Neural cell (in vitro differentiated cells): ENCODE measurements at regions not wholly inside any gene's neighbourhood (a gene's known extent, or its start where the extent isn't known, plus 50 kb on each side); places are given as distances from the start of the nearest gene placed in this dataset.

ENCODE experiments used
- H2AFZ ChIP-seq: fragments of 200-600, 300-800 bp; sonication (generic), shearing (Covaris generic); 2 replicates; pipeline ENCODE4 v1.6.0; 2014; ENCODE audit warnings: low read depth, mild to moderate bottlenecking, antibody characterized with exemption, low read length, moderate library complexity
- H3F3A ChIP-seq: fragments of 200-600 bp; shearing (Covaris generic); 2 replicates; pipeline ENCODE4 v1.6.1; 2016; ENCODE audit warnings: mild to moderate bottlenecking, moderate library complexity, mixed read lengths, antibody characterized with exemption, low read length; ENCODE audit not compliant: insufficient read depth, poor library complexity, severe bottlenecking
- H3K27ac ChIP-seq: fragments of 200-600, 300-800 bp; sonication (generic), shearing (Covaris generic); 2 replicates; pipeline ENCODE4 v1.5.1; 2014; ENCODE audit warnings: mild to moderate bottlenecking, low read length, moderate library complexity
- H3K27me3 ChIP-seq: fragments of 300-800, 200-600 bp; sonication (generic), shearing (Covaris generic); 2 replicates; pipeline ENCODE4 v1.6.0; 2014; ENCODE audit warnings: mild to moderate bottlenecking, low read depth, low read length, moderate library complexity; ENCODE audit not compliant: insufficient read depth
- H3K36me3 ChIP-seq: fragments of 300-800, 200-600 bp; sonication (generic), shearing (Covaris generic); 2 replicates; pipeline ENCODE4 v1.5.1; 2014; ENCODE audit warnings: mild to moderate bottlenecking, antibody characterized with exemption, low read length, moderate library complexity; ENCODE audit not compliant: insufficient read depth
- H3K4me2 ChIP-seq: fragments of 300-800, 200-600 bp; sonication (generic), shearing (Covaris generic); 2 replicates; pipeline ENCODE4 v1.6.0; 2014; ENCODE audit warnings: mild to moderate bottlenecking, low read length
- H3K4me3 ChIP-seq: fragments of 300-800, 200-600 bp; sonication (generic), shearing (Covaris generic); 2 replicates; pipeline ENCODE4 v1.5.1; 2014; ENCODE audit warnings: mild to moderate bottlenecking, low read length, moderate library complexity
- H3K79me2 ChIP-seq: fragments of 200-600 bp; shearing (Covaris generic); replicated peaks from 2 replicates; pipeline ENCODE4 v1.6.0; 2014; ENCODE audit warnings: mild to moderate bottlenecking, low read length, moderate library complexity; ENCODE audit not compliant: insufficient read depth
- H3K9ac ChIP-seq: fragments of 300-800, 200-600 bp; sonication (generic), shearing (Covaris generic); 2 replicates; pipeline ENCODE4 v1.6.1; 2016; ENCODE audit warnings: mild to moderate bottlenecking, low read length, mixed read lengths
- H3K9me2 ChIP-seq: fragments of 200-600 bp; shearing (Covaris generic); 2 replicates; pipeline ENCODE4 v1.6.1; 2016; ENCODE audit warnings: mild to moderate bottlenecking, low read length, mixed read lengths; ENCODE audit not compliant: insufficient read depth
- H3K9me3 ChIP-seq: fragments of 200-600, 300-800 bp; sonication (generic), shearing (Covaris generic); 2 replicates; pipeline ENCODE4 v1.6.1; 2016; ENCODE audit warnings: mild to moderate bottlenecking, mixed run types, low read length, moderate library complexity, mixed read lengths
- H4K20me1 ChIP-seq: fragments of 200-600 bp; shearing (Covaris generic); 2 replicates; pipeline ENCODE4 v1.6.1; 2016; ENCODE audit warnings: mild to moderate bottlenecking, mixed run types; ENCODE audit not compliant: insufficient read depth
- EP300 ChIP-seq: fragments of 450-650 bp; conservative IDR thresholded peaks from 2 replicates; pipeline ENCODE4 v1.6.1; 2014; ENCODE audit warnings: antibody characterized with exemption, mild to moderate bottlenecking, moderate library complexity; ENCODE audit not compliant: poor library complexity, severe bottlenecking
- EZH2 ChIP-seq: fragments of 200-600, 300-800 bp; shearing (Covaris generic), sonication (generic); IDR thresholded peaks from 2 replicates; pipeline ENCODE4 v1.6.1; 2014; ENCODE audit warnings: antibody characterized with exemption, low read length, borderline replicate concordance, mild to moderate bottlenecking; ENCODE audit not compliant: insufficient read depth, poor library complexity, severe bottlenecking
- MXI1 ChIP-seq: fragments of 450-650 bp; conservative IDR thresholded peaks from 2 replicates; pipeline ENCODE4 v1.6.1; 2014; ENCODE audit warnings: antibody characterized with exemption, mild to moderate bottlenecking; ENCODE audit not compliant: poor library complexity, severe bottlenecking
- POLR2AphosphoS5 ChIP-seq: IDR thresholded peaks from 2 replicates; pipeline ENCODE4 v1.6.1; 2012
- RAD21 ChIP-seq: fragments of 450-650 bp; conservative IDR thresholded peaks from 2 replicates; pipeline ENCODE4 v1.6.1; 2014; ENCODE audit warnings: antibody characterized with exemption, mild to moderate bottlenecking, moderate library complexity
- REST ChIP-seq: IDR thresholded peaks from 2 replicates; pipeline ENCODE4 v1.6.1; 2012; ENCODE audit warnings: borderline replicate concordance
- SMC3 ChIP-seq: fragments of 450-650 bp; conservative IDR thresholded peaks from 2 replicates; pipeline ENCODE4 v1.6.1; 2014; ENCODE audit warnings: antibody characterized with exemption, mild to moderate bottlenecking, moderate library complexity; ENCODE audit not compliant: poor library complexity
- TAF1 ChIP-seq: IDR thresholded peaks from 2 replicates; pipeline ENCODE4 v1.6.1; 2012; ENCODE audit warnings: low read depth
- TF ChIP-seq, protein P1 (sequence below): fragments of 450-650 bp; IDR thresholded peaks from 2 replicates; pipeline ENCODE4 v1.5.1; 2014; ENCODE audit warnings: antibody characterized with exemption, mild to moderate bottlenecking, moderate library complexity; ENCODE audit not compliant: poor library complexity, severe bottlenecking

GRCh38 chr3:17935222-17935621 lies 192.8 kb upstream of the TBC1D5 start:
- Histone ChIP-seq H2AFZ (no peak overlapping the region), H3K27me3 (no peaks in the 10 kb centered on the region), H3K4me3 (no peak overlapping the region), H3K79me2 (no peaks in the 10 kb centered on the region), H3K9me2 (no peaks in the 10 kb centered on the region), H4K20me1 (no peaks in the 10 kb centered on the region), H3K27ac (no peak overlapping the region), H3K9ac (no peak overlapping the region), H3K36me3 (no peaks in the 10 kb centered on the region), H3K9me3 (no peaks in the 10 kb centered on the region), H3F3A (no peaks in the 10 kb centered on the region), H3K4me2 (no peak overlapping the region)
- TF ChIP-seq TAF1 (no peak), RAD21 (no peak), POLR2AphosphoS5 (no peak), EP300 (no peak), SMC3 (no peak)

DNA sequence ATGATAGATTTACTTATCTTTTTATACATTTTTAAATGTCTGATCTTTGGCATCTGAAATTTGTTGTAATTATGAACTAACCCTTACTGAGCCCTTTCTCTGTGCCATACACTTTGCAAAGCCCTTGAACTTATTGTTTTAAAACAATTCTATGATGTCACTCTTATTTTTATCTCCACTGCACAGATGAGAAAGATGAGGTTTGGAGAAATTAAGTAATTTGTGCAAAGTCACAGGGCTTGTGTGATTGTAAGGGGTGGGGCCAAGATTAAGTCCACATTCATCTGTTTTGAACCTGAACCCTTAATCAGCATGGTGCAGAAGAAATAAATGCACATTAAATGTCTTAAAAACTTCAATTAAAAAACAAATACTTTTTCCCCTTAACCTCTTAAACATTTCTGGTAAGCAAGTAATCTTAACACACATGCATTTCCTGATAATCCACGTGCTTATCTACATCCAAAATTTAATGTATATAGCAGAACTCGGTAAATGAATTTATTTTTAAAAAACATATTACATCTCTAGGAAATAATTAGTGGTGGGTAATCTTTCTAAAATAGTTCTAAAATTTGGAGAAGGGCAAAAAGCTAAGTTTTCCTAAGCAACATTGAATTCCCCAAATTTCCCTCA lies 189.8 kb upstream of the TBC1D5 start:
- H3K9ac ChIP-seq, result no peak overlapping the region
- H3K9me2 ChIP-seq, result no peaks in the 10 kb centered on the region
- H3K4me2 ChIP-seq, result no peak overlapping the region
- H3K9me3 ChIP-seq, result no peaks in the 10 kb centered on the region
- H3K79me2 ChIP-seq, result no peaks in the 10 kb centered on the region
- no peak overlapping the region for H3K27ac ChIP-seq
- no peak overlapping the region for H2AFZ ChIP-seq
- TF ChIP-seq TAF1 (no peak), POLR2AphosphoS5 (no peak), REST (no peak), MXI1 (no peak), EZH2 (no peak), SMC3 (no peak), RAD21 (no peak)
- TF ChIP-seq, protein P1, sequence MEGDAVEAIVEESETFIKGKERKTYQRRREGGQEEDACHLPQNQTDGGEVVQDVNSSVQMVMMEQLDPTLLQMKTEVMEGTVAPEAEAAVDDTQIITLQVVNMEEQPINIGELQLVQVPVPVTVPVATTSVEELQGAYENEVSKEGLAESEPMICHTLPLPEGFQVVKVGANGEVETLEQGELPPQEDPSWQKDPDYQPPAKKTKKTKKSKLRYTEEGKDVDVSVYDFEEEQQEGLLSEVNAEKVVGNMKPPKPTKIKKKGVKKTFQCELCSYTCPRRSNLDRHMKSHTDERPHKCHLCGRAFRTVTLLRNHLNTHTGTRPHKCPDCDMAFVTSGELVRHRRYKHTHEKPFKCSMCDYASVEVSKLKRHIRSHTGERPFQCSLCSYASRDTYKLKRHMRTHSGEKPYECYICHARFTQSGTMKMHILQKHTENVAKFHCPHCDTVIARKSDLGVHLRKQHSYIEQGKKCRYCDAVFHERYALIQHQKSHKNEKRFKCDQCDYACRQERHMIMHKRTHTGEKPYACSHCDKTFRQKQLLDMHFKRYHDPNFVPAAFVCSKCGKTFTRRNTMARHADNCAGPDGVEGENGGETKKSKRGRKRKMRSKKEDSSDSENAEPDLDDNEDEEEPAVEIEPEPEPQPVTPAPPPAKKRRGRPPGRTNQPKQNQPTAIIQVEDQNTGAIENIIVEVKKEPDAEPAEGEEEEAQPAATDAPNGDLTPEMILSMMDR, result no peak
- H3K36me3 ChIP-seq, result no peaks in the 10 kb centered on the region
- no peak overlapping the region for H3K4me3 ChIP-seq
- H4K20me1 ChIP-seq, result no peaks in the 10 kb centered on the region
- no peaks in the 10 kb centered on the region for H3K27me3 ChIP-seq
- no peaks in the 10 kb centered on the region for H3F3A ChIP-seq
